ENCODE measurements at regions not wholly inside any gene's neighbourhood (a gene's known extent, or its start where the extent isn't known, plus 50 kb on each side); places are given as distances from the start of the nearest gene placed in this dataset.
"Not testable (repeated sequence)": the region's sequence is repeated elsewhere in the genome, so short reads cannot be mapped to it uniquely, and the experiment has no call there.

GRCh38 chr1:157209514-157209913, 71.3 kb upstream of the ETV3 start:
- Histone ChIP-seq H3K9me3 (peaks cover 4% of the 10 kb centered on the region; the same call in 1 of the 2 replicates), H3K36me3 (ENCODE audit: control insufficient read depth, insufficient read depth, low read length) (no peaks in the 10 kb centered on the region), H3K4me1 (no peaks in the 10 kb centered on the region), H3K4me3 (ENCODE audit: low read depth, low read length) (no peak overlapping the region), H3K27me3 (replicated peaks; ENCODE audit: control insufficient read depth, insufficient read depth, low read length) (no peaks in the 10 kb centered on the region)
- no TSS peak for BruUV-seq (replicated peaks)
- DNase-seq, result no peak
- Mint-ChIP-seq H3K27ac (ENCODE audit: unreplicated experiment) (no peak overlapping the region), H3K9me3 (ENCODE audit: unreplicated experiment) (peaks cover 23% of the 10 kb centered on the region), H3K4me1 (ENCODE audit: low read depth, unreplicated experiment) (no peaks in the 10 kb centered on the region), H3K4me3 (ENCODE audit: unreplicated experiment) (no peak overlapping the region), H3K36me3 (ENCODE audit: insufficient read depth, unreplicated experiment) (no peaks in the 10 kb centered on the region), H3K27me3 (ENCODE audit: insufficient read depth, unreplicated experiment) (no peaks in the 10 kb centered on the region)
- intact Hi-C loops (cut with micrococcal nuclease; ENCODE audit: unreplicated experiment), result no loop called here
- no peak for TF ChIP-seq CTCF (IDR thresholded peaks at IDR 0.05; ENCODE audit: insufficient read depth in 1 of 2, low read depth in 1 of 2, low read length in 1 of 2, severe bottlenecking in 1 of 2, unreplicated experiment in 1 of 2)
- ChIA-PET POLR2A (no interaction called here), CTCF (no interaction called here)

- CTCF ChIA-PET; H3K27ac Mint-ChIP-seq (ENCODE audit: unreplicated experiment); BruUV-seq (replicated peaks); H3K36me3 ChIP-seq (ENCODE audit: control insufficient read depth, insufficient read depth, low read length); H3K4me1 Mint-ChIP-seq (ENCODE audit: low read depth, unreplicated experiment); H3K9me3 ChIP-seq; H3K4me3 ChIP-seq (ENCODE audit: low read depth, low read length); POLR2A ChIA-PET; H3K9me3 Mint-ChIP-seq (ENCODE audit: unreplicated experiment); H3K27me3 Mint-ChIP-seq (ENCODE audit: insufficient read depth, unreplicated experiment); H3K27me3 ChIP-seq (replicated peaks; ENCODE audit: control insufficient read depth, insufficient read depth, low read length); H3K36me3 Mint-ChIP-seq (ENCODE audit: insufficient read depth, unreplicated experiment); DNase-seq; intact Hi-C loops (cut with micrococcal nuclease; ENCODE audit: unreplicated experiment); H3K4me1 ChIP-seq; H3K4me3 Mint-ChIP-seq (ENCODE audit: unreplicated experiment): not testable (repeated sequence)
Measured at GRCh38 chr1:157205982-157206381, 67.8 kb upstream of the ETV3 start.

- H3K4me1 Mint-ChIP-seq (ENCODE audit: low read depth, unreplicated experiment), result peaks cover 6% of the 10 kb centered on the region
- peaks cover 10% of the 10 kb centered on the region; the same call in 1 of the 2 replicates for H3K4me1 ChIP-seq
- H3K36me3 Mint-ChIP-seq (ENCODE audit: insufficient read depth, unreplicated experiment), result no peaks in the 10 kb centered on the region
Measured at GRCh38 chr1:157203166-157203565, 65.0 kb upstream of the ETV3 start.

More at GRCh38 chr1:157203166-157203565, 65.0 kb upstream of the ETV3 start:
- intact Hi-C loops (cut with micrococcal nuclease; ENCODE audit: unreplicated experiment), result no loop called here
- Mint-ChIP-seq H3K4me3 (ENCODE audit: unreplicated experiment) (no peak overlapping the region), H3K27me3 (ENCODE audit: insufficient read depth, unreplicated experiment) (no peaks in the 10 kb centered on the region), H3K9me3 (ENCODE audit: unreplicated experiment) (no peaks in the 10 kb centered on the region), H3K27ac (ENCODE audit: unreplicated experiment) (no peak overlapping the region)
- Histone ChIP-seq H3K27me3 (replicated peaks; ENCODE audit: control insufficient read depth, insufficient read depth, low read length) (no peaks in the 10 kb centered on the region), H3K9me3 (no peaks in the 10 kb centered on the region), H3K36me3 (ENCODE audit: control insufficient read depth, insufficient read depth, low read length) (no peaks in the 10 kb centered on the region), H3K4me3 (ENCODE audit: low read depth, low read length) (no peak overlapping the region)
- ChIA-PET POLR2A (no interaction called here), CTCF (no interaction called here)
- TF ChIP-seq CTCF (IDR thresholded peaks at IDR 0.05; ENCODE audit: insufficient read depth in 1 of 2, low read depth in 1 of 2, low read length in 1 of 2, severe bottlenecking in 1 of 2, unreplicated experiment in 1 of 2), result no peak
- no peak for DNase-seq
- BruUV-seq (replicated peaks), result no TSS peak

All from Caco-2 (cell line).